ENCODE measurements at regions not wholly inside any gene's neighbourhood (a gene's known extent, or its start where the extent isn't known, plus 50 kb on each side); places are given as distances from the start of the nearest gene placed in this dataset.

DNA sequence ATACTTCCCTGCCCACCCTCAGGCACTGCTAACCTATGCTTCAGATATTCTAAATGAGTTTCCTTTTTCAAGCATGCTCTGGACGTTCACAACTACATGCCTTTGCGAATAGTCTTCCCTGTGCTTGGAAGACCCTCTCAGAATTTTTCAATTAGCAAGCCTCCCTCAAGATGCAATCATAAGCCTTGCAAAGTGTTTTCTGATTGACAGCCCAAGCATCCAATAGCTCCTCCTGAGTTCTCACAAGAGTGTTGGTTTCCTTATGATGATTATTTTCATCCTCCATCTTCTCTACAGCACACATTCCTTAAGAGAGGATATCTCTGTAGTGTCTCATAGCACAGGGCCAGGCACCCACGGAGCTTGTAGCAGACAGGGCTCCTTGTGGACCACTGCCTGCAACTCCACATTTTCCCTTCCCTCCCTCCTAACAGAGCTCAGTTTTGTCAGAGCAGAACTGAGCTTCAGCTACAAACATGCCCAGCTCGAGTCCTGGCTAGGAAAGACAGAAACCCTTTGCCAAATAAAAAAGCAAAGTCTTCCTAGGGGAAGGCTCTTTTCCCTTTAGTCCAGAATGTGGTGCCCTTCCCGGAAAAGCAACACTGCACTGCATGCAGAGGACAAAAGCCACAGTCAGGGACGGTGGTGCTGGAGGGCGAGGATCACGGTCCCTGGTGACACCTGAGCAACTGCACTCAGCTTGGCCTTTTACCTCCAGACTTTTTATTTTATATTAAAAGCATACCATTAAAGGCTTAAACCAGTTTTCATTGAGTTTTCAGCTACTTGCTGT lies 819.8 kb upstream of the ID2 start:
- TF ChIP-seq CTCF (IDR thresholded peaks at IDR 0.05 in 4 of 5, conservative IDR thresholded peaks at IDR 0.05 in 1 of 5), result no peak
- TF ChIP-seq POLR2A (IDR thresholded peaks at IDR 0.05), result no peak
